ENCODE measurements at regions not wholly inside any gene's neighbourhood (a gene's known extent, or its start where the extent isn't known, plus 50 kb on each side); places are given as distances from the start of the nearest gene placed in this dataset.

DNA sequence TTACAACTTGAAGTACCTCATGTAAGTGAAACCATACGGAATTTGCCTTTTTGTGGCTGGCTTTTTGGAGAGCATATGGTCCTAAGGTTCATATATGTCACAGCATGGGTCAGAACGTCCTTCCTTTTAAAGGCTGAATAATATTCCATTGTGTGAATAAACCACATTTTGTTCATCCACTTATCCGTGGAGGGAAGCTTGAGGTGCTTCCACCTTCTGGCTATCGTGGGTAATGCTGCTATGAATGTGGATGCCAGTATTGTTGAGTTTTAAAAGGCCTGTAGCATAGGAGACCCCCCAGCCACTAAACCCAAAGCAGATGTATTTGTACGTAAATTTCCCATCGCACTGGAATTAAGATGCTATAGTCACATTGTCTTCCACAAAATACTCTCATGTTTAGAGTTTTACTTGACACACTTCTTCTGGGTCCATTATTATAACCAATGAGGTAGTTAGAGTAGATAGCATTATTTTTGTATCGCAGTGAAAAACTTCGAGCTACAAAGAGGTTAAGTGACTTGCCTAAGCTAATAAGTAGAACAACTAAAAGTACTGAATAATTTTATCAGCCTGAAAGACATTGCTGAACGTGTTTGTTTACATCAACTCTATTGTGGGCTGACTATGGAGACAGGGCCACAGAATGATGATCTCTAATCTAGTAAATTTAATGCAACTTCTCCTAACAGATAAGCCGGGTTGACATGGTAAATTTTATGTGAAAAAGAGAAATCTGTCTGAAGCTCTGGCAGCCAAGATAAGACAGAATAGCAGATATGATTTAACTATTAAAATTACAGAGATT is 183.0 kb upstream of the CTBP2 start:
- Histone ChIP-seq H4K20me1 (ENCODE audit: low read depth) (no peaks in the 10 kb centered on the region), H3K4me1 (no peaks in the 10 kb centered on the region), H3K9me3 (ENCODE audit: low read depth) (no peaks in the 10 kb centered on the region), H3K9ac (no peak overlapping the region), H3K36me3 (no peaks in the 10 kb centered on the region), H3K4me3 (no peak overlapping the region), H3K27me3 (no peaks in the 10 kb centered on the region), H2AFZ (replicated peaks) (no peak overlapping the region), H3F3A (ENCODE audit: low read depth) (no peaks in the 10 kb centered on the region), H3K79me2 (ENCODE audit: low read depth) (no peaks in the 10 kb centered on the region), H3K27ac (no peak overlapping the region), H3K4me2 (no peak overlapping the region)
- peak; percentile 71 for TF ChIP-seq CTCF (IDR thresholded peaks at IDR 0.05)
- no peak for TF ChIP-seq EZH2 (IDR thresholded peaks at IDR 0.05)
- TF ChIP-seq EZH2phosphoT487 (IDR thresholded peaks at IDR 0.05), result no peak
- Mint-ChIP-seq H3K27ac (no peak overlapping the region), H3K4me3 (no peak overlapping the region), H3K27me3 (ENCODE audit: insufficient read depth, low read depth) (no peaks in the 10 kb centered on the region), H3K36me3 (no peaks in the 10 kb centered on the region), H3K4me1 (no peaks in the 10 kb centered on the region), H3K9me3 (peaks cover 5% of the 10 kb centered on the region)
- DNase-seq (ENCODE audit: low spot score), result peak; percentile 50

DNA sequence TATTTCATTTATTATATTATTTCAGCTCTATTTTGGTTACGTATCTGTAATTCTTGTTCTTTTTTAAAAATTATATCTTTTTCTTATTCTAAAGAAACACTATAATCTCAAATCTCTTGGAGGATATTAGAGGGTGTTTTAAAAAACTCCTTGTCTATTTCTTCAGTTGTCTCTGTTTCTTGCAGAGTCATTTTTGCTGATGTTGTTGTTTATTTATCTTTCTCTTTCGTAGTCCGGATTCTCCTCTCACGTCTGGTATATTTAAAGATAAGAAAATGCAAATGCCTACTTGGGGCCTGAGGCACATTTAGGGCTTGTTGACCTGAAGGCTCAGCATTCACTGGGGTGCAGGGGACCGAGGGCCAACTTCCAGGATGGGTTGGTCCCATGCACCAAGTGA is 181.2 kb upstream of the CTBP2 start:
- no peak overlapping the region for H3K4me3 Mint-ChIP-seq
- peaks cover 5% of the 10 kb centered on the region for H3K9me3 Mint-ChIP-seq
- no peaks in the 10 kb centered on the region for H3K36me3 Mint-ChIP-seq
- TF ChIP-seq EZH2phosphoT487 (IDR thresholded peaks at IDR 0.05) (no peak), EZH2 (IDR thresholded peaks at IDR 0.05) (no peak), CTCF (IDR thresholded peaks at IDR 0.05) (no peak)
- Histone ChIP-seq H3K79me2 (ENCODE audit: low read depth) (no peaks in the 10 kb centered on the region), H2AFZ (replicated peaks) (no peak overlapping the region), H3F3A (ENCODE audit: low read depth) (no peaks in the 10 kb centered on the region), H3K27ac (no peak overlapping the region), H3K4me3 (no peak overlapping the region), H3K4me1 (no peaks in the 10 kb centered on the region), H3K9ac (no peak overlapping the region), H4K20me1 (ENCODE audit: low read depth) (no peaks in the 10 kb centered on the region), H3K4me2 (no peak overlapping the region), H3K9me3 (ENCODE audit: low read depth) (no peaks in the 10 kb centered on the region), H3K27me3 (no peaks in the 10 kb centered on the region), H3K36me3 (no peaks in the 10 kb centered on the region)
- DNase-seq (ENCODE audit: low spot score), result no peak
- H3K27ac Mint-ChIP-seq, result no peak overlapping the region
- peaks cover 3% of the 10 kb centered on the region for H3K27me3 Mint-ChIP-seq (ENCODE audit: insufficient read depth, low read depth)
- no peaks in the 10 kb centered on the region for H3K4me1 Mint-ChIP-seq

DNA sequence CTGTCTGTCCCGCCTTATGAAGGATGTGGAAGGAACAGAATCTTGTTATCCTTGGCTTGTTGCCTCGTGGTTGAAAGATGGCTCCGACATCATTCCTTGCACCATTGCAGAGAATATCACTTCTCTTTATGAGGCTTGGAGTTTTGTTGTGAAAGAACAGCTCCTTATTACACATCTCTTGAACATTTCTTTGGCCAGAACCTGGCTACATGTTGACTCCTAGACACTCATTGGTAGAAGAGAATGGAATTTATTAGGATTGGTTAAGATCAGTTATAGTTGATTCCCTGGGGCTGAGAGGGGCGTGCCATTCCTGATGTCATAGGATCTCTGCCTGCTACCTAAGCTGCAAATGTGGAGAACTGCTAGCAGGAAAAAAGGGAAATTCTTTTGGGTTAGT is 180.5 kb upstream of the CTBP2 start:
- Histone ChIP-seq H2AFZ (replicated peaks) (no peak overlapping the region), H3K36me3 (no peaks in the 10 kb centered on the region), H4K20me1 (ENCODE audit: low read depth) (no peaks in the 10 kb centered on the region), H3K4me1 (no peaks in the 10 kb centered on the region), H3K9me3 (ENCODE audit: low read depth) (no peaks in the 10 kb centered on the region), H3K9ac (no peak overlapping the region), H3K4me2 (no peak overlapping the region), H3K27ac (no peak overlapping the region), H3K27me3 (no peaks in the 10 kb centered on the region), H3F3A (ENCODE audit: low read depth) (no peaks in the 10 kb centered on the region), H3K79me2 (ENCODE audit: low read depth) (no peaks in the 10 kb centered on the region), H3K4me3 (no peak overlapping the region)
- Mint-ChIP-seq H3K27ac (no peak overlapping the region), H3K9me3 (peaks cover 3% of the 10 kb centered on the region), H3K4me1 (no peaks in the 10 kb centered on the region), H3K27me3 (ENCODE audit: insufficient read depth, low read depth) (peaks cover 3% of the 10 kb centered on the region), H3K36me3 (no peaks in the 10 kb centered on the region), H3K4me3 (no peak overlapping the region)
- TF ChIP-seq EZH2 (IDR thresholded peaks at IDR 0.05), result no peak
- no peak for TF ChIP-seq EZH2phosphoT487 (IDR thresholded peaks at IDR 0.05)
- TF ChIP-seq CTCF (IDR thresholded peaks at IDR 0.05), result no peak
- no peak for DNase-seq (ENCODE audit: low spot score)

Data from neural progenitor cell (in vitro differentiated cells).